CD14-positive monocyte (primary cell): ENCODE measurements at regions not wholly inside any gene's neighbourhood (a gene's known extent, or its start where the extent isn't known, plus 50 kb on each side); places are given as distances from the start of the nearest gene placed in this dataset.

ENCODE experiments used
- DNase-seq, 3 donors: peaks; one replicate each; pipeline ENCODE4 v3.0.0-alpha.2; 2011 to 2022
- H2AFZ ChIP-seq: 2 replicates; pipeline ENCODE4 v1.6.0; 2012; ENCODE audit warnings: mild to moderate bottlenecking, low read depth, low read length, inconsistent platforms; ENCODE audit not compliant: insufficient read depth, poor library complexity, severe bottlenecking
- H3K27ac ChIP-seq, 2 donors: 1 replicate in 1 of 2; 2 replicates in 1 of 2; pipeline ENCODE4 v1.5.1; 2012 to 2013; ENCODE audit warnings: low read length in 2 of 2, control low read depth in 1 of 2, inconsistent platforms in 1 of 2, low read depth in 1 of 2, mild to moderate bottlenecking in 1 of 2
- H3K27me3 ChIP-seq, 2 donors: one replicate each; pipeline versions ENCODE4 v1.6.0 to v1.6.1; 2011 to 2013; ENCODE audit warnings: low read length in 2 of 2; ENCODE audit not compliant: control insufficient read depth in 2 of 2, insufficient read depth in 2 of 2
- H3K36me3 ChIP-seq, 2 donors: replicated peaks in 1 of 2; 1 replicate in 1 of 2; 2 replicates in 1 of 2; pipeline versions ENCODE4 v1.5.1 to v1.6.1; 2012 to 2013; ENCODE audit warnings: low read length in 2 of 2, control low read depth in 1 of 2, inconsistent platforms in 1 of 2, mild to moderate bottlenecking in 1 of 2; ENCODE audit not compliant: insufficient read depth in 2 of 2, control insufficient read depth in 1 of 2
- H3K4me1 ChIP-seq, 2 donors: 1 replicate in 1 of 2; 2 replicates in 1 of 2; pipeline versions ENCODE4 v1.5.1 to v1.6.1; 2012 to 2013; ENCODE audit warnings: low read length in 2 of 2, control low read depth in 1 of 2, inconsistent platforms in 1 of 2, mild to moderate bottlenecking in 1 of 2, moderate library complexity in 1 of 2; ENCODE audit not compliant: insufficient read depth in 2 of 2, control insufficient read depth in 1 of 2
- H3K4me2 ChIP-seq: replicated peaks from 2 replicates; pipeline ENCODE3; 2012; ENCODE audit warnings: low read length, moderate library complexity, mild to moderate bottlenecking; ENCODE audit not compliant: poor library complexity, severe bottlenecking; ENCODE audit errors: extremely low read depth
- H3K4me3 ChIP-seq, 3 experiments: fragments of 200-600 bp in 1 of 3; sonication (generic) in 1 of 3; replicated peaks in 1 of 3; 1 replicate in 2 of 3; 2 replicates in 1 of 3; pipeline ENCODE4 v1.5.1; 2011 to 2013; ENCODE audit warnings: low read length in 3 of 3, mild to moderate bottlenecking in 3 of 3, control low read depth in 2 of 3, low read depth in 2 of 3, inconsistent platforms in 1 of 3, moderate library complexity in 1 of 3
- H3K79me2 ChIP-seq: 2 replicates; pipeline ENCODE4 v1.6.0; 2012; ENCODE audit warnings: mild to moderate bottlenecking, control low read depth, inconsistent platforms, low read length, moderate library complexity; ENCODE audit not compliant: insufficient read depth
- H3K9ac ChIP-seq: 2 replicates; pipeline ENCODE4 v1.6.0; 2017; ENCODE audit warnings: low read length, mild to moderate bottlenecking; ENCODE audit not compliant: insufficient read depth, poor library complexity, severe bottlenecking
- H3K9me3 ChIP-seq, 2 donors: replicated peaks in 1 of 2; 1 replicate in 1 of 2; 2 replicates in 1 of 2; pipeline versions ENCODE4 v1.5.1 to v1.6.1; 2012 to 2013; ENCODE audit warnings: low read length in 2 of 2, control low read depth in 1 of 2; ENCODE audit not compliant: control insufficient read depth in 1 of 2, insufficient read depth in 1 of 2
- H4K20me1 ChIP-seq: 2 replicates; pipeline ENCODE4 v1.6.0; 2012; ENCODE audit warnings: mild to moderate bottlenecking, low read length, control low read depth, moderate library complexity; ENCODE audit not compliant: insufficient read depth
- H3K27ac Mint-ChIP-seq, 7 donors: one replicate each; pipeline ENCODE4 v1.8.0; 2020; ENCODE audit warnings: mild to moderate bottlenecking in 7 of 7, mixed read lengths in 7 of 7, moderate library complexity in 6 of 7, inconsistent platforms in 2 of 7
- H3K27me3 Mint-ChIP-seq, 3 donors: one replicate each; pipeline ENCODE4 v1.8.0; 2021 to 2022; ENCODE audit warnings: low read depth in 3 of 3, mild to moderate bottlenecking in 3 of 3, mixed read lengths in 3 of 3, moderate library complexity in 3 of 3, inconsistent platforms in 1 of 3
- H3K36me3 Mint-ChIP-seq, 2 donors: one replicate each; pipeline ENCODE4 v1.8.0; 2020; ENCODE audit warnings: mixed read lengths in 2 of 2, inconsistent platforms in 1 of 2, mild to moderate bottlenecking in 1 of 2
- H3K4me1 Mint-ChIP-seq: one replicate; pipeline ENCODE4 v1.8.0; 2020; ENCODE audit warnings: mild to moderate bottlenecking, mixed read lengths
- H3K4me3 Mint-ChIP-seq, 2 donors: one replicate each; pipeline ENCODE4 v1.8.0; 2020; ENCODE audit warnings: mild to moderate bottlenecking in 2 of 2, mixed read lengths in 2 of 2, moderate library complexity in 1 of 2
- H3K9me3 Mint-ChIP-seq, 7 donors: one replicate each; pipeline ENCODE4 v1.8.0; 2020 to 2022; ENCODE audit warnings: mixed read lengths in 7 of 7, mild to moderate bottlenecking in 6 of 7, moderate library complexity in 6 of 7, inconsistent platforms in 2 of 7
- CTCF ChIP-seq: fragments of 200-600 bp; IDR thresholded peaks from one replicate; pipeline ENCODE4 v1.8.0; 2022; ENCODE audit warnings: antibody characterized with exemption, mild to moderate bottlenecking
- WGBS: methylation state at CpG from one replicate; pipeline ENCODE4 v1.1.5; 2013; ENCODE audit warnings: missing lambda C conversion rate; ENCODE audit not compliant: insufficient coverage; 5-methylcytosine and 5-hydroxymethylcytosine counted together
- intact Hi-C, 2 donors: fragments of 100-400 bp; cut with micrococcal nuclease; formaldehyde crosslinking; loops; one replicate each; pipeline versions ENCODE4 v1.15.0 to v1.15.1; 2023

- Histone ChIP-seq H3K4me2 (no peak overlapping the region), H4K20me1 (no peaks in the 10 kb centered on the region), H3K27ac (no peak overlapping the region), H3K36me3 (no peaks in the 10 kb centered on the region), H3K4me3 (no peak overlapping the region), H3K9ac (no peak overlapping the region), H3K4me1 (no peaks in the 10 kb centered on the region), H3K79me2 (no peaks in the 10 kb centered on the region), H2AFZ (no peak overlapping the region), H3K9me3 (peaks cover 6 to 8% of the 10 kb centered on the region in 2 donors), H3K27me3 (no peaks in the 10 kb centered on the region)
- WGBS, result 25% methylated on average over 2 of the region's 2 CpGs
- TF ChIP-seq CTCF, result no peak
- no peak for DNase-seq
- H3K27me3 Mint-ChIP-seq, result peaks cover 0 to 7% (median 2%) of the 10 kb centered on the region in 3 donors
- intact Hi-C loops, result no loop called here
- H3K9me3 Mint-ChIP-seq, result peaks cover 3 to 20% (median 11%) of the 10 kb centered on the region in 7 donors
- H3K4me3 Mint-ChIP-seq, result no peak overlapping the region
- H3K27ac Mint-ChIP-seq, result no peak overlapping the region
- no peaks in the 10 kb centered on the region for H3K36me3 Mint-ChIP-seq
- H3K4me1 Mint-ChIP-seq, result no peaks in the 10 kb centered on the region
Observed at GRCh38 chr20:60897976-60898375, 354.1 kb upstream of the CDH4 start.

- no peak for TF ChIP-seq CTCF
- Histone ChIP-seq H3K79me2 (no peaks in the 10 kb centered on the region), H3K9me3 (peaks cover 11 to 15% of the 10 kb centered on the region in 2 donors), H3K27me3 (no peaks in the 10 kb centered on the region), H3K4me3 (no peak overlapping the region), H2AFZ (no peak overlapping the region), H3K27ac (no peak overlapping the region), H3K4me1 (no peaks in the 10 kb centered on the region), H4K20me1 (no peaks in the 10 kb centered on the region), H3K4me2 (no peak overlapping the region), H3K36me3 (no peaks in the 10 kb centered on the region), H3K9ac (no peak overlapping the region)
- no peak for DNase-seq
- H3K4me3 Mint-ChIP-seq, result no peak overlapping the region
- H3K36me3 Mint-ChIP-seq, result no peaks in the 10 kb centered on the region
- peaks cover 3 to 23% (median 11%) of the 10 kb centered on the region in 7 donors for H3K9me3 Mint-ChIP-seq
- H3K27ac Mint-ChIP-seq, result no peak overlapping the region
- no peaks in the 10 kb centered on the region for H3K4me1 Mint-ChIP-seq
- intact Hi-C loops, result no loop called here
- WGBS, result 64% methylated on average over 2 of the region's 2 CpGs
- H3K27me3 Mint-ChIP-seq, result peaks cover 0 to 4% (median 0%) of the 10 kb centered on the region in 3 donors
Observed at GRCh38 chr20:60899320-60899719, 352.7 kb upstream of the CDH4 start.
